GM13977 (cell line): ENCODE measurements at regions not wholly inside any gene's neighbourhood (a gene's known extent, or its start where the extent isn't known, plus 50 kb on each side); places are given as distances from the start of the nearest gene placed in this dataset.

Source experiments
- DNase-seq: peaks from one replicate; pipeline ENCODE4 v3.0.0; 2012; ENCODE audit warnings: low spot score
- in situ Hi-C: fragments of 300-500 bp; cut with MboI; formaldehyde crosslinking; loops from one replicate; pipeline ENCODE4 v1.12.0; 2022; ENCODE audit warnings: low sequenced_read_pairs, low pct_unique_long_range_greater_than_20kb, mixed read lengths, inconsistent platforms; ENCODE audit not compliant: unreplicated experiment
- TF ChIP-seq, protein P1 (sequence below): IDR thresholded peaks from 2 replicates; pipeline ENCODE4 v1.5.1; 2012; ENCODE audit warnings: mild to moderate bottlenecking, control low read depth; ENCODE audit not compliant: insufficient read depth; ENCODE audit errors: extremely low read depth, missing control alignments

DNA sequence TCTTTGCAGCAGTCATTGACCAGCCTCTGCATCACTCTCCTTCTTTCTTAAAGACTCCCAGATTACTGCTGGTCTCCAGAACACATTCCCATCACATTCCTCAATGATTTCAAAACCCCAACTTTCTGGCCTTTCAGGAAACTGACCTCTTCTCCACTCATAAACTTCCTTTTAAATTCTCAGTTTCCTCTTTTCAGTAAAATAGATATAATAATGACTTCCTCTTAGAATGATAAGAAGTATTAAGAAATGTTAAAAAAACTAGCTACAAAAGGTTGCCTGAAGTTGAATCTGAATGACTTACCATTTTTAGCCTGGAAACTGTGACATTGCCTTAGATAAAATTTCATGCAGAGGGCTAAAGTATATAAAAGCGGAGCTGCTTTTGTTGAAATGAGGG is 239.3 kb downstream of the OGFRL1 start:
- TF ChIP-seq, protein P1, sequence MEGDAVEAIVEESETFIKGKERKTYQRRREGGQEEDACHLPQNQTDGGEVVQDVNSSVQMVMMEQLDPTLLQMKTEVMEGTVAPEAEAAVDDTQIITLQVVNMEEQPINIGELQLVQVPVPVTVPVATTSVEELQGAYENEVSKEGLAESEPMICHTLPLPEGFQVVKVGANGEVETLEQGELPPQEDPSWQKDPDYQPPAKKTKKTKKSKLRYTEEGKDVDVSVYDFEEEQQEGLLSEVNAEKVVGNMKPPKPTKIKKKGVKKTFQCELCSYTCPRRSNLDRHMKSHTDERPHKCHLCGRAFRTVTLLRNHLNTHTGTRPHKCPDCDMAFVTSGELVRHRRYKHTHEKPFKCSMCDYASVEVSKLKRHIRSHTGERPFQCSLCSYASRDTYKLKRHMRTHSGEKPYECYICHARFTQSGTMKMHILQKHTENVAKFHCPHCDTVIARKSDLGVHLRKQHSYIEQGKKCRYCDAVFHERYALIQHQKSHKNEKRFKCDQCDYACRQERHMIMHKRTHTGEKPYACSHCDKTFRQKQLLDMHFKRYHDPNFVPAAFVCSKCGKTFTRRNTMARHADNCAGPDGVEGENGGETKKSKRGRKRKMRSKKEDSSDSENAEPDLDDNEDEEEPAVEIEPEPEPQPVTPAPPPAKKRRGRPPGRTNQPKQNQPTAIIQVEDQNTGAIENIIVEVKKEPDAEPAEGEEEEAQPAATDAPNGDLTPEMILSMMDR: no peak
- in situ Hi-C loops: loop anchor here (25.0 kb wide), 1 partner anchor 559 kb away; no protein-coding TSS in a partner anchor
- no peak for DNase-seq

DNA sequence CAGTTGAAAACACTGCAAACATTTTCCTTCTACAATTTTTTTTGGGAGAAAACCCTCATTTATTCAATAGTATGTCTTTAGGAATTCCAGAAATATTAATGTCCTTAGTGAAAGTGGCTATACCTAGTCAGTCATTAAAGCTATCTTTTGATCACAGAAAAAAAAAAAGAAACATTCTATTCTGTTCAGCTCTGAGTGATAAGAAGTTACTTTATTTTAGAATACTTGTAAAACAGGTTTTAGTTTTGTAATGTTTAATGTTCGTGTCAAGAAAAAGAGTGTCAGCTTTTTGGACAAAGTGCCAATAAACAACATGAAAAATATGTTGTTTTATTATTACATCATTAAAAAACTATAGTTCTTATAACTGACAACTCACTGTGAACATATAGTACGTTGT is 240.4 kb downstream of the OGFRL1 start:
- in situ Hi-C loops: loop anchor here (25.0 kb wide), 1 partner anchor 558 kb away; no protein-coding TSS in a partner anchor
- no peak for DNase-seq
- TF ChIP-seq, protein P1: no peak

DNA sequence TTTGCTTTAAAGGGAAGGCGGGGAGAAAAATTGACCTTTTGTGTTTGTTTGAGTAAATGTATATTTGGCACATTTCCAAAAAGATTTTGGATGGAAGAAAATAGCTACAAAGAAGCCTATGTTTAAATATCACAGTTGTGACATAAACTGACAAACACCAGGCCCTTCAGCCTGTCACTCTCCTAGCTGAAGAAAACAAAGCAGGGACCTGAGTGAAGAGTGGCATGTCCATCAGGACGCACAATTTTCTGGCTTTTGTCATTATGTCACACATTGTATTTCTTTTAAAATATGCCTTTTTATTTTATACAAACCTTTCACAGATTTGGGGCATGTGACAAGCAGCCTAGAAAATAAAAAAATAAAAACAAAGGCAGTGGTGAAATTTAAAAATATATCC is 241.2 kb downstream of the OGFRL1 start:
- in situ Hi-C loops: loop anchor here (25.0 kb wide), 1 partner anchor 558 kb away; no protein-coding TSS in a partner anchor
- TF ChIP-seq, protein P1: no peak
- no peak for DNase-seq

DNA sequence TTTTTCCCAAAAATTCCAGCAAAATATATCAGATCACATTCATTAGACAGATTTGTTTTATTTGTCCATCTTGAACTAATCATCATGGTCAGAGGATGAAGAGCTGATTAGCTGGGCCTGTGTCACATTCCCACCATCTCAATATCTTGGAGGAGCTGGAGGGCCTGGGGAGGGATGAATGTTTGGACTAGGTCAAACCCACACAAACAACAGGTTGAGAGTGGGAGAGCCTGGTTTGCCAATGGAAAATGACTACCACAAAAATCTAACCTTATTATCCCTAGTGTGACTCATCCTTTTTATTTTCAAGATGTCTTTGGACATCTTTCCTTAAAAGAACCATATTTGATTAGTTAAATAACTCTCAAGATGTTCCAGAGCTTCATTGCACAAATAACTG is 242.4 kb downstream of the OGFRL1 start:
- in situ Hi-C loops: loop anchor here (25.0 kb wide), 1 partner anchor 556 kb away; no protein-coding TSS in a partner anchor
- TF ChIP-seq, protein P1: no peak
- DNase-seq: no peak

DNA sequence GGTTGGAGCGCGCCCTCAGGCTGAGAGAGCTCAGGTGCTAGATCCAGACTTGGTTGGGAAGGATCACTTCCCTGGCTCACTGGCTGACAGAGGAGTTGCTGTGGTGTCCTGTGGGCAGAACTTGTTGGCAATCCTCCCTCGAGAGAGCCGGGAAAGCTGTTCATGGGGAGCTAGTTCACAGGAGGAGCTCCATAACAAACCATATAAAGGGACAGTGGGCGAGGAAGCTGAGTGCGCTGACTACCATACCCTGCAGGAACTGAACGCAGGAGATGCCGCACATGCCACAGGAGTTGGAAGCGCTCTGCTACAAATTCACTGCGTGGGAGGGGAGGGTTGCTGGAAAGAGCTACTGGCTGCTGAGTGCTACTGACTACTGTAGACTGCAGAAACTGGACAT is 243.2 kb downstream of the OGFRL1 start:
- DNase-seq: no peak
- in situ Hi-C loops: loop anchor here (25.0 kb wide), 1 partner anchor 555 kb away; no protein-coding TSS in a partner anchor
- TF ChIP-seq, protein P1: no peak

DNA sequence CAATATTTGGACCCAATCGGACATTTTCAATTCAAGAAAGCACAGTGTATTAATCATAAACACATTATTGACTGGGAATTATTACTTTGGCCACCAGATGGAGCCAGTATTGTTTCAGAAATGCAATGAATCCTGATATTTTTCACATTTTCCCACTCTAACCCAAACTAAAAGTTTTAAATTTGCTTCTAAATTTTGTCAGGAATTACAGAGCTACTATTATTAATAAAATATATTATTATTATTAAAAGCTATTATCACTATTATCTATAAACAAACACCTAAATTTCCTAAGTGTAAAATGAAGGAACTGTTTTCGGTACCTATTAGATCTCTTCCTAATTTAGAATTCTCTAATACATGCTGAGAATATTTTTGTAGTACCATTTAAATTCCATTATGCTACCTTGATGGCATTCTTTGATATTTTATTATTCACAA is 245.3 kb downstream of the OGFRL1 start:
- TF ChIP-seq, protein P1: peak; percentile 73
- in situ Hi-C loops: loop anchor here (25.0 kb wide), 1 partner anchor 553 kb away; no protein-coding TSS in a partner anchor
- peak; percentile 37 for DNase-seq

DNA sequence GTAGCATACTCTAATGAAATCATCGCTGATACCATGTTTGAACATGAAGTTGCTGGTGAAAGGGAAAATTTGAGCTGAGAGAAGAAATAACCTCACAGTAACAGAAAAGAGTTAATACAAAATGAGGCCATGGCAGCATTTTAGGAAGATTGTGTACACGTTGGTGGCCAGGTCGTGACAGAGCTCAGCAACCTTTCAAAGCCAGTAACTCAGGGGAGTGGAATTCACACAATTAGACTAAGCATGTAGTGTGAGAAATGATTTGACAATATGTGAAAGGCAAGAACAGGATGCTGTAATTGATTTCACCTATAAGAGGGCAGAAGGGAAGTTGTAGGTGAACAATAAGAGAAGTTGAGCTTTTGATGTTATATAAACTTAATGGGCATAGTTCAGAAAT is 246.3 kb downstream of the OGFRL1 start:
- TF ChIP-seq, protein P1: no peak
- DNase-seq: no peak
- in situ Hi-C loops: loop anchor here (25.0 kb wide), 1 partner anchor 552 kb away; no protein-coding TSS in a partner anchor
